Endothelial cell of umbilical vein (primary cell): ENCODE measurements at regions not wholly inside any gene's neighbourhood (a gene's known extent, or its start where the extent isn't known, plus 50 kb on each side); places are given as distances from the start of the nearest gene placed in this dataset.

Experiments
- BruUV-seq: library from RNA; stranded (reverse); fragments of 400-500 nt; replicated peaks from 2 replicates; lab custom pipeline; 2021; lab: Mats Ljungman, UMichigan
- CTCF ChIA-PET: fragments of 300-600, 350-600 bp; sonication (Branson Sonifier 250); formaldehyde crosslinking; loops from one replicate; lab custom pipeline; 2021; ENCODE audit warnings: antibody characterized with exemption, inconsistent platforms; lab: Charles Lee
- POLR2A ChIA-PET: fragments of 300-600, 350-600 bp; sonication (Branson Sonifier 250); formaldehyde crosslinking; loops from one replicate; lab custom pipeline; 2021; ENCODE audit warnings: antibody characterized with exemption, inconsistent platforms; lab: Charles Lee
- DNase-seq: peaks from one replicate; pipeline ENCODE4 v3.0.0-alpha.2; 2011; ENCODE audit warnings: low read depth, low spot score
- FAIRE-seq: peaks from 2 replicates; lab custom pipeline; 2011; peaks lifted over from hg19 to GRCh38; lab: Jason Lieb, UNC
- H2AFZ ChIP-seq: 2 replicates; pipeline ENCODE4 v1.6.0; 2012; ENCODE audit warnings: low read depth, low read length, control low read depth, inconsistent platforms
- H3K27ac ChIP-seq: 2 replicates; pipeline ENCODE4 v1.5.1; 2011; ENCODE audit warnings: low read depth, mild to moderate bottlenecking, control low read depth, low read length, moderate library complexity; ENCODE audit not compliant: insufficient read depth
- H3K27me3 ChIP-seq, 2 experiments: 2 replicates each; pipeline versions ENCODE4 v1.6.0 to v1.6.1; 2011; ENCODE audit warnings: low read length in 2 of 2, mixed read lengths in 1 of 2; ENCODE audit not compliant: control insufficient read depth in 2 of 2, insufficient read depth in 2 of 2
- H3K36me3 ChIP-seq, 2 experiments: 2 replicates in 1 of 2; 3 replicates in 1 of 2; pipeline ENCODE4 v1.5.1; 2011; ENCODE audit warnings: low read length in 2 of 2, mild to moderate bottlenecking in 1 of 2, moderate library complexity in 1 of 2; ENCODE audit not compliant: control insufficient read depth in 2 of 2, insufficient read depth in 2 of 2; ENCODE audit errors: extremely low read depth in 1 of 2
- H3K4me1 ChIP-seq: 3 replicates; pipeline ENCODE4 v1.5.1; 2011; ENCODE audit warnings: mild to moderate bottlenecking, low read length; ENCODE audit not compliant: control insufficient read depth, insufficient read depth; ENCODE audit errors: extremely low read depth
- H3K4me2 ChIP-seq: 2 replicates; pipeline ENCODE4 v1.6.1; 2011; ENCODE audit warnings: low read length, control low read depth, mixed read lengths; ENCODE audit not compliant: insufficient read depth
- H3K4me3 ChIP-seq, 3 experiments: fragments of 200-600 bp in 1 of 3; sonication (generic), shearing (Covaris generic) in 1 of 3; replicated peaks in 1 of 3; 2 replicates each; pipeline ENCODE4 v1.5.1; 2011 to 2016; ENCODE audit warnings: control low read depth in 3 of 3, low read length in 3 of 3, mild to moderate bottlenecking in 2 of 3, inconsistent platforms in 1 of 3, low read depth in 1 of 3, moderate library complexity in 1 of 3; ENCODE audit not compliant: insufficient read depth in 1 of 3
- H3K79me2 ChIP-seq: 2 replicates; pipeline ENCODE4 v1.6.0; 2012; ENCODE audit warnings: low read length, inconsistent platforms; ENCODE audit not compliant: control insufficient read depth, insufficient read depth
- H3K9ac ChIP-seq: replicated peaks from 2 replicates; pipeline ENCODE3; 2011; ENCODE audit warnings: low read length, control low read depth; ENCODE audit not compliant: insufficient read depth; ENCODE audit errors: extremely low read depth
- H3K9me1 ChIP-seq: replicated peaks from 3 replicates; pipeline ENCODE4 v1.6.0; 2011; ENCODE audit warnings: mild to moderate bottlenecking, low read length; ENCODE audit not compliant: control insufficient read depth, insufficient read depth; ENCODE audit errors: extremely low read depth
- H3K9me3 ChIP-seq: replicated peaks from 2 replicates; pipeline ENCODE4 v1.5.1; 2012; ENCODE audit warnings: low read length, inconsistent platforms; ENCODE audit not compliant: control insufficient read depth, insufficient read depth
- H4K20me1 ChIP-seq: replicated peaks from 2 replicates; pipeline ENCODE3; 2011; ENCODE audit warnings: mild to moderate bottlenecking, low read length; ENCODE audit not compliant: control insufficient read depth, insufficient read depth; ENCODE audit errors: extremely low read depth
- CTCF ChIP-seq, 2 donors: IDR thresholded peaks; 1 replicate in 1 of 2; 2 replicates in 1 of 2; pipeline ENCODE4 v1.5.1; 2011; ENCODE audit warnings: low read length in 2 of 2, mild to moderate bottlenecking in 2 of 2, moderate library complexity in 2 of 2, control low read depth in 1 of 2, inconsistent platforms in 1 of 2, low read depth in 1 of 2; ENCODE audit not compliant: insufficient read depth in 1 of 2; ENCODE audit errors: extremely low read depth in 1 of 2
- EZH2 ChIP-seq: IDR thresholded peaks from 2 replicates; pipeline ENCODE4 v1.6.1; 2012; ENCODE audit warnings: borderline replicate concordance, low read depth, mild to moderate bottlenecking, moderate library complexity, low read length, inconsistent platforms; ENCODE audit not compliant: severe bottlenecking
- FOS ChIP-seq: IDR thresholded peaks from 2 replicates; pipeline ENCODE4 v1.6.1; 2011; ENCODE audit warnings: mild to moderate bottlenecking, low read length, moderate library complexity, borderline replicate concordance; ENCODE audit not compliant: insufficient read depth
- GATA2 ChIP-seq: IDR thresholded peaks from 2 replicates; pipeline ENCODE4 v1.7.0; 2011; ENCODE audit warnings: low read depth, mild to moderate bottlenecking, moderate library complexity, mixed read lengths, low read length; ENCODE audit not compliant: insufficient read length, insufficient read depth
- JUN ChIP-seq: IDR thresholded peaks from 2 replicates; pipeline ENCODE4 v1.6.1; 2011; ENCODE audit warnings: borderline replicate concordance, low read depth; ENCODE audit not compliant: insufficient read length, insufficient read depth
- MAX ChIP-seq: IDR thresholded peaks from 2 replicates; pipeline ENCODE4 v1.6.1; 2011; ENCODE audit not compliant: insufficient read depth, insufficient read length
- MYC ChIP-seq: IDR thresholded peaks from one replicate; pipeline ENCODE4 v1.6.1; 2011; ENCODE audit warnings: mild to moderate bottlenecking, low read depth, low read length
- POLR2A ChIP-seq: IDR thresholded peaks from 2 replicates; pipeline ENCODE4 v1.6.1; 2012; ENCODE audit warnings: low read depth, mild to moderate bottlenecking, control low read depth, low read length
- POLR2AphosphoS5 ChIP-seq: IDR thresholded peaks from 2 replicates; pipeline ENCODE4 v1.6.1; 2012; ENCODE audit warnings: low read depth, mild to moderate bottlenecking, control low read depth, low read length, moderate library complexity; ENCODE audit not compliant: insufficient read depth
- dilution Hi-C: fragments of 300-500 bp; cut with MboI; formaldehyde crosslinking; loops from one replicate; pipeline ENCODE4 v1.15.0; 2019; ENCODE audit warnings: low sequenced_read_pairs; ENCODE audit not compliant: extremely low pct_ligation_motif_present
- intact Hi-C: fragments of 100-400 bp; cut with micrococcal nuclease; formaldehyde crosslinking; loops from one replicate; pipeline ENCODE4 v1.10.0; 2022

GRCh38 chr1:63107066-63107465, 215.3 kb upstream of the FOXD3 start:
- FAIRE-seq (no peak), DNase-seq (no peak)
- Histone ChIP-seq H2AFZ (no peak overlapping the region), H3K79me2 (no peaks in the 10 kb centered on the region), H3K36me3 (no peaks in the 10 kb centered on the region), H3K27me3 (peaks cover 8 to 24% of the 10 kb centered on the region in 2 experiments), H4K20me1 (no peaks in the 10 kb centered on the region), H3K4me1 (no peaks in the 10 kb centered on the region), H3K27ac (no peak overlapping the region), H3K9me3 (no peaks in the 10 kb centered on the region), H3K9ac (no peak overlapping the region), H3K4me3 (no peak overlapping the region), H3K4me2 (no peak overlapping the region), H3K9me1 (no peaks in the 10 kb centered on the region)
- TF ChIP-seq MYC, result no peak
- no peak for TF ChIP-seq FOS
- TF ChIP-seq CTCF (IDR thresholded peaks at IDR 0.05; ENCODE audit: extremely low read depth in 1 of 2, insufficient read depth in 1 of 2, low read depth in 1 of 2, low read length in 2 of 2), result no peak
- TF ChIP-seq POLR2AphosphoS5, result no peak
- no peak for TF ChIP-seq POLR2A
- TF ChIP-seq EZH2, result no peak
- no peak for TF ChIP-seq GATA2
- no peak for TF ChIP-seq JUN
- no peak for TF ChIP-seq MAX
- ChIA-PET CTCF (no interaction called here), POLR2A (no interaction called here)
- BruUV-seq, result no TSS peak
- dilution Hi-C loops, result no loop called here
- intact Hi-C loops, result no loop called here
